Peyer's patch (tissue), 4 donors: ENCODE measurements at regions not wholly inside any gene's neighbourhood (a gene's known extent, or its start where the extent isn't known, plus 50 kb on each side); places are given as distances from the start of the nearest gene placed in this dataset.

ENCODE experiments used
- DNase-seq, 3 donors: peaks; one replicate each; pipeline ENCODE4 v3.0.0-alpha.2; 2017 to 2019
- H3K27ac ChIP-seq, 4 donors: fragments of 200-600 bp; sonication (generic); one replicate each; pipeline ENCODE4 v1.5.1; 2016 to 2019
- H3K27me3 ChIP-seq, 2 donors: fragments of 200-600 bp; sonication (generic); one replicate each; pipeline ENCODE4 v1.5.1; 2019
- H3K36me3 ChIP-seq, 3 donors: fragments of 200-600 bp; sonication (generic); one replicate each; pipeline ENCODE4 v1.5.1; 2016 to 2019
- H3K4me1 ChIP-seq, 4 donors: fragments of 200-600 bp; sonication (generic); one replicate each; pipeline ENCODE4 v1.5.1; 2016 to 2019
- H3K4me3 ChIP-seq, 4 donors: fragments of 200-600 bp; sonication (generic); 1 replicate in 3 of 4; 2 replicates in 1 of 4; pipeline ENCODE4 v1.5.1; 2016 to 2019; ENCODE audit warnings: mild to moderate bottlenecking in 1 of 4
- H3K9me3 ChIP-seq, 4 donors: fragments of 200-600 bp; sonication (generic); one replicate each; pipeline ENCODE4 v1.5.1; 2016 to 2019; ENCODE audit warnings: mild to moderate bottlenecking in 1 of 4
- CTCF ChIP-seq, 6 experiments: fragments of 450-650 bp in 4 of 6; fragments of 200-600 bp in 2 of 6; sonication (generic) in 1 of 6; IDR thresholded peaks; one replicate each; pipeline ENCODE4 v1.5.1; 2017 to 2019; ENCODE audit warnings: antibody characterized with exemption in 6 of 6, mild to moderate bottlenecking in 3 of 6, moderate library complexity in 1 of 6
- POLR2A ChIP-seq, 2 donors: fragments of 450-650 bp; IDR thresholded peaks; one replicate each; pipeline ENCODE4 v1.5.1; 2017; ENCODE audit warnings: antibody characterized with exemption in 2 of 2, mild to moderate bottlenecking in 2 of 2, moderate library complexity in 2 of 2

DNA sequence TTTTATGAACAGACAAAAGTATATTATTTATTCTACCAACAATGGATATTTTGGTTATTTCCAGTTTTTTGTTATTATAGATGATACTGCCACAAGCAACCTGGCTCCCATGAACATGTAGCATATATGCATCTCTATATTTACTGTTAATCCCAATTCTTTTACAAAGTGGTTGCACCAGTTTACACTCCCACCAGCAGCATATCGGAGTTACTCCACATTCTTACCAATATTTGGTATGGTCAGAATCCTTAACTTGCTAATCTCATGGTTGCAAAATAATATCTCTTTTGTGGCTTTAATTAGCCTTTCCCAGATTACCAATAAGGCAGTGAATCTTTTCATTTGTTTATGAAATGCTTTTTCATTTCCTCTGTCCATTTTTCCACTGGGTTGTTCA lies 137.6 kb upstream of the CDYL start:
- no peak for TF ChIP-seq CTCF (IDR thresholded peaks at IDR 0.05)
- no peak for TF ChIP-seq POLR2A (IDR thresholded peaks at IDR 0.05)
- no peak for DNase-seq
- Histone ChIP-seq H3K4me3 (no peak overlapping the region), H3K9me3 (no peaks in the 10 kb centered on the region), H3K27me3 (no peaks in the 10 kb centered on the region), H3K36me3 (no peaks in the 10 kb centered on the region), H3K27ac (no peak overlapping the region), H3K4me1 (no peaks in the 10 kb centered on the region)

GRCh38 chr6:4637691-4638433 lies 138.3 kb upstream of the CDYL start:
- no peak overlapping the region for H3K4me3 ChIP-seq
- TF ChIP-seq POLR2A (IDR thresholded peaks at IDR 0.05) = no peak
- TF ChIP-seq CTCF (IDR thresholded peaks at IDR 0.05) = no peak
- DNase-seq = no peak
- no peak overlapping the region for H3K27ac ChIP-seq
- no peaks in the 10 kb centered on the region for H3K9me3 ChIP-seq
- H3K4me1 ChIP-seq = no peaks in the 10 kb centered on the region
- no peaks in the 10 kb centered on the region for H3K27me3 ChIP-seq
- H3K36me3 ChIP-seq = no peaks in the 10 kb centered on the region

- DNase-seq = no peak
- TF ChIP-seq CTCF (IDR thresholded peaks at IDR 0.05) (no peak), POLR2A (IDR thresholded peaks at IDR 0.05) (no peak)
- H3K4me3 ChIP-seq = no peak overlapping the region
- no peak overlapping the region for H3K27ac ChIP-seq
- H3K9me3 ChIP-seq = no peaks in the 10 kb centered on the region
- H3K36me3 ChIP-seq = no peaks in the 10 kb centered on the region
- no peaks in the 10 kb centered on the region for H3K27me3 ChIP-seq
- no peaks in the 10 kb centered on the region for H3K4me1 ChIP-seq
These were observed 139.4 kb upstream of the CDYL start for GRCh38 chr6:4636881-4637224.

DNA sequence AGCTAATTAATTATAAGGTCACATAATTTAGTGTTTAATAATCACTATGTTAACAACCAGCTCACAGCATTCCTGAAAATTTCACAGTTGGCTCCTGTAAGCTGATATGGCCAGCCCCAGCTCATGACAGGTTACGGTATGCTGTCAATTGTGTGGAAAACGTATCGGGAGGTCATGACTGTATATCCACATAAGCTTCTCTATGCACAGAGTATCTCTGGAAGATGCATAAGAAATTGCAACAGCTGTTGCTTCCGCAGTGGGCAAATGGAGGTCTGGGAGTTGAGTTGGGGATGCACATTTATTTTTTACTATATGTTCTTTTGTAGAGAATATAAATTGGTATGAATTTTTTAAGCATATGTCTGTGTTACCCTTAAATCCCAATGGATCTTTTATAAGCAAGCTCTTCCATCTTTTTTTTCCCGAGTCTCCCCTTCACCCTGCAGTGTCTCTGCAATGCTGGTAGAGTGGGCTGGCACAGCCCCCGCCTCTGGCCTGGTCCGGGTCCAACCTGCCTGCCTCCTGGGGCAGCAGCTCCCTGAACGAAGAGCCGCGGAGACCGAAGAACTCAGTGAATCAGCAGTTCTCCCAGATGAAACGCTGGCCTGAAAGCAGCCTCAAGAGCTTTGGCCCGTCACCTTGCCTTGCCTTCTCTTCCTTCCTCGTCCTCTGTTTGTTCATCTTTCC lies 139.9 kb upstream of the CDYL start:
- H3K4me3 ChIP-seq = no peak overlapping the region
- H3K9me3 ChIP-seq = no peaks in the 10 kb centered on the region
- TF ChIP-seq POLR2A (IDR thresholded peaks at IDR 0.05) (no peak), CTCF (IDR thresholded peaks at IDR 0.05) (no peak)
- no peaks in the 10 kb centered on the region for H3K4me1 ChIP-seq
- no peaks in the 10 kb centered on the region for H3K36me3 ChIP-seq
- no peak for DNase-seq
- H3K27ac ChIP-seq = no peak overlapping the region
- no peaks in the 10 kb centered on the region for H3K27me3 ChIP-seq

DNA sequence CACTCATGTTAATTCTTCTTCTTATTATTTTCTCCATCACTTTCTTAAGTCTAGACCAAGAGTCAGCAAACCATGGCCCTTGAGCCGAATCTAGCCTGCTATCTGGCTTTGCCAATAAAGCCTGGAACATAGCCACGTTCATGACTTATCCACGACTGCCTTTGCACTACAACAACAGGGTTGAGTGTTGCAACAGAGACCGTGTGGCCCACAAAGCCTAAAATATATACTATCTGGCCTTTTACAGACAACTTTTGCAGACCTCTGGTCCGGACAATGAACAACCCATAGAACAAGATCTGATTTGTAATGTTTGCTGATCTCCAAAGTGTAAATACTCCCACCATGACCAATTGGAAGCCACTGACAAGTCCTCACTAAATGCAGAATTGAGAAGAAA lies 140.5 kb upstream of the CDYL start:
- no peak overlapping the region for H3K27ac ChIP-seq
- H3K9me3 ChIP-seq = no peaks in the 10 kb centered on the region
- no peaks in the 10 kb centered on the region for H3K27me3 ChIP-seq
- DNase-seq = no peak
- no peaks in the 10 kb centered on the region for H3K36me3 ChIP-seq
- TF ChIP-seq CTCF (IDR thresholded peaks at IDR 0.05) (no peak), POLR2A (IDR thresholded peaks at IDR 0.05) (no peak)
- H3K4me3 ChIP-seq = no peak overlapping the region
- H3K4me1 ChIP-seq = no peaks in the 10 kb centered on the region
